ENCODE measurements at regions not wholly inside any gene's neighbourhood (a gene's known extent, or its start where the extent isn't known, plus 50 kb on each side); places are given as distances from the start of the nearest gene placed in this dataset.

DNA sequence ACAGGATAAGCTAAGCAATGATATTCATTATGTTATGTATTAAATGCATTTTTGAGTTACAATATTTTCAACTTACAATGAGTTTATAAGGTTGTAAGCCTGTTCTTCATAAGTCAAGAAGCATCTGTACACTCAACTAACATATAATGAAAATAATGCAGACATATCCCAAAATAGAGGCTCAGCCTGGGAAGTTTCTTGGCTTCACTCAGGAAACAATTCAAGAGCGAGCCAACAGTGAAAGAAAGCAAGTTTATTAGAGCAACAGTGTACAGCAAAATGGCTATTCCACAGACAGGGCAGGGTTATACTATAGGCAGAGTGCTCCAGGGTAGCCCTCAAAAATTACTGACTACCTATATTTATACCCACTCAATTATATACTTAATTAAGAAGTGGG is 1581.8 kb downstream of the HACE1 start:
- no peak for DNase-seq

- peak; percentile 15 for DNase-seq
These were observed 1586.7 kb downstream of the HACE1 start for GRCh38 chr6:103273048-103273447.

GRCh38 chr6:103269581-103269980 is 1590.1 kb downstream of the HACE1 start:
- no peak for DNase-seq

DNA sequence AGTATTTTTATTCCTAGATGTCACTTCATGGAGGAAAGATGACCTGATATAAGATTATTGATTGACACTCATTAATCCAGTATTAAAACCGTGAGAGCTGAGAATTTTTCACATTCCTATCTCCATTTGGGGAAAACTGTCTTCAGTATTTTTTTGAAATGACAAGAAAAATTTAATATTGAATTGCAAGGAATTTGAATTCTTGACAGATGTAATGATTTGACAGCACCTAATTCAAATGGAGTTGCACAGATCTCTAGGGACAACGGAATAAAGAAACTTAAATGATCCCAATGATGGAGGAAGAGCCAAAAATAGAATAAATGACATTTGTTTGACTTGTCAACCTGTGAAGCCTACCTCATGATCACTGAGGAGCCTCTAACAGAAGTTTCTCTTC is 1591.4 kb downstream of the HACE1 start:
- no peak for DNase-seq

GRCh38 chr6:103264020-103264419 is 1595.7 kb downstream of the HACE1 start:
- DNase-seq: no peak

GRCh38 chr6:103255132-103255531 is 1604.6 kb downstream of the HACE1 start:
- peak; percentile 2 for DNase-seq

DNA sequence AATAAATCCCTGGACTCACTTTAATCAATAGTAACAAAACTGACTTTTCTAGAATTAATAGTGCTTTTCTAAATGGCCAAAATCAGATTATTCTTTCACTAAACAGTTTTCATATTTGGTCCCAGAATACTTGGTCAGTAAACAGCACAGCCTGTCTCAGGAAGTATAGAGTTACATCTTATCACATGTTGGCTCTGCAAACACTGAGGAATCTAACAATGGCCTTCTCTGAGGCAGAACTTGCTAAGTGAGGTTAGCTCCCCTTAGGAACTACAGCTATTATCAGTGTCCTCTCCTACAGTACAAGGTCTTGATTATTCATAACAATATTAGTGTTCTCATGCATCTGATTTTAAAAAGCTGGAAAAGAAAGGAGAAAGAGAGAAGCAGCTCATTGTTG is 1622.8 kb downstream of the HACE1 start:
- no peak for DNase-seq

DNA sequence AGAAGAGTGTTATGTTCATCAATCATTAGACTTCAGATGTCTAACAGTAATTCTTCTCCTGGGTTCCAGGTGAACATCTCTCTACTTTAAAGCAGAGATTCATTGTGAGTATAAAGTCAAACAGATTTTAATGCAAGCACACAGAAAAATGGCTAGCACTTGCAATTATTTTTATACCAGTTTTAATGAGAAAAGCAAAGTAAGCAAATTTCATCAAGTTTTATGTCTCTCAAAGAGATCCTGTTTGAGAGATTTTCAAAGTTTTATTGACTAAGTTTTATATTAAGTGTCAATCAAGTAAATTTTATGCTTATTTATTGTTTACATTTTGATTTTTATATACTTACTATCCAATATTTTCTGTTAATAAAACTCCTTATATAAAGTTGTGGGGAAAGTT is 1628.5 kb downstream of the HACE1 start:
- no peak for DNase-seq

- DNase-seq: no peak
These were observed 1643.9 kb downstream of the HACE1 start for GRCh38 chr6:103215847-103216246.

DNA sequence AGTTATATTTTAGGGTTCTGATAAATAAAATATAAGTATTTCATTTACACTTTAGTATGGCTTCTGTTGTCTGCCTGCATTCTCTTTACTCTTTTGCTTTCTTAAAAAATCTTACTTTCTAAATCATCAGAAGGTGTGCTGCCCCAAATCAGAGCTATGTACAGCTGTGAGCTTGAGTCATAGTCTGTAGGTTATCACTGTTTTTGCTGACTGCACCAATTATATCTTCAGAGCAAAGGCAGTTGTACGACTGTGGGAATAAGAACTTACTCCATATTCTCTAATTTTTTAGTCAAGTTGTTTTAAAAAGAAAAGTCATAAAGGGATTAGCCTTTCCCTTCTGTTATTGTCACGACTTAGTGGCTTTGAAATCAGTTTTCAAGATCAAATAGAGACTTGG is 1649.0 kb downstream of the HACE1 start:
- no peak for DNase-seq

- no peak for DNase-seq
These were observed 1661.3 kb downstream of the HACE1 start for GRCh38 chr6:103198386-103198785.

- DNase-seq: no peak
These were observed 1666.3 kb downstream of the HACE1 start for GRCh38 chr6:103193413-103193812.

DNA sequence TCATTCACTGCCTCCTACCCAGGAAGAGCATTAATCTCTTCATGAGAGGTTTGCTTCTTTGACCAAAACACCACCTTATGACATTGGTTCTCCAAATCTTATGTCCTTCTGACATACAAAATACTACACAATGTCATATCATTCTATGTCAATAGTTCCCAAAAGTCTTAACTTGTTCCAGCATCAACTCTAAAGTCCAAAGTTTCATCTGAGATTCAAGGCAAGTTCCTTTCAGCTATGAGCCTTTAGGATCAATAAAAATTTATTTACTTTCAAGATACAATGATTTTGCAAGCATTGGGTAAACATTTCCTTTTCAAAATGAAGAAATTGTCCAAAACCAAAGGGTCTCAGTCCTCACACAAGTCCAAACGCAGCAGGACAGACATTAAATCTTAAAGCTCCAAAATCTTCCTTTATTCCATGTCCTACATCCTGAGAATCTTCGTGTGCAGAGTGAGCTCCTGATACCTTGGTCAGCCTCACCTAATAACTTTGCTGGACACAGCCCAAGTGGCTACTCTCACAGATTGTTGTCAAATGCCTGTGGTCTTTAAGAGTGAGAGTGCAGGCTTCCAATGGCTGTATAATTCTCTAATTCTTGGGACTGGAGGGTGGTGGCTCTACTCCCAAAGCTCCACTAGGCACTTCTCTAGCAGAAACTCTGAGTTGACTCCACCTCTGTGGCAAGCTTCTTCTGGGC is 1668.2 kb downstream of the HACE1 start:
- no peak for DNase-seq

DNA sequence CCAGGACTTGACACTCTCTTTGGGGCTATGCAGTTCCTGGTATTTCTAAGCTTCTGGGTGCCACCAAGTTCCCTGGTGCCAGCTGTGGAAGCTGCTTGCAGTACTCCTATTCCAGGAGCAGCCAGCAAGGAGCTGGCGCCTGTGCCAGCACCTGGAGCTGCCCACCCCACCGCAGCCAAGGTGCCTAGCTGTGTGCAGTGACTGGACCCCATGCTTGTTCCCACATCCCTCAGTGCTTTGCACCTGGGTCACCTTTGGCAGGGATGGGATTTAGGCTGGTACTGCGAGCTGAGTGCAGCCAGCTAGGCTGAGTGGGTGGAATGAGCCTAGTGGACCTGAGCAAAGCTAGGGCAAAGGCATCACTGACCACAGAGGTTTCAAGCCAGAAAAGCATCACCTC is 1674.9 kb downstream of the HACE1 start:
- no peak for DNase-seq

- no peak for DNase-seq
These were observed 1675.8 kb downstream of the HACE1 start for GRCh38 chr6:103183831-103184411.

DNA sequence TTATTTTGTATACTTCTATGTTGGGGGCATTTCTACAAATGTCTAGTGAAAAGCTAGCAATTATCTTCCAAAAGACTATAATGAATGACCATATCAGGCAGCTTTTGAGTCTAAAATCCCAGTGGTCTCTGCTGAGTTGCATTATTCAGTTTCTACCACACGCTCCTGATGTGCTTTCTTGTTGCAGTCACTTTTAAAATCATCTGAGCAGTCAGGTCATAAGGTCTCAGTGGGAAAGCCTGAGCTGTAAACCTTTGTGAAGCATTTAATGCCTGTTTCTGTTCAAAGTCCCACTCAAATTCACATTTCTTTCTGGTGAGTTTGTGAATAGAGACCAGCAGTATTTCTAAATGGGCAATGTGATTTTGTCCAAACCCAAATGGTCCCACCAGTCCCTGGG is 1681.5 kb downstream of the HACE1 start:
- no peak for DNase-seq

GRCh38 chr6:103177791-103178190 is 1681.9 kb downstream of the HACE1 start:
- no peak for DNase-seq

- DNase-seq: no peak
These were observed 1684.7 kb downstream of the HACE1 start for GRCh38 chr6:103175056-103175455.

GRCh38 chr6:103167345-103168071 is 1692.2 kb downstream of the HACE1 start:
- no peak for DNase-seq

- no peak for DNase-seq
These were observed 1704.7 kb downstream of the HACE1 start for GRCh38 chr6:103154779-103155572.

DNA sequence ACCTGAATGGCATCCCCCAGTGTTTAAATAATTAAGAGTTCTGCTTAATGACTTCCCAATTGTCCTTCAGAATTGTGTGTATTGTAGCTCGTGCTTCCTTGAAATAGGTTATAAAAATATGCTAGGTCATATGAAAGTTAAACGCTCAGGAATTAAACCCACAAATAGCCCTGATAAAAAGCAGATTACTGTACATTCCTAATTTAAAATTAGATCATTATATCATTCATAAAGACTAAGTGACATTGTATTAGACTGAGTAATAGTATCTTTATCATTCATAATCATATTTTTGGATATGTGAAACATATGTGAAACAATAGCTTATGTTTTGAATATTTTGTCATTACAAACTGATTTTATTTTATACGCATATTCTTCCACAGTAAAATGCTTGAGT is 1706.7 kb downstream of the HACE1 start:
- DNase-seq: no peak

DNA sequence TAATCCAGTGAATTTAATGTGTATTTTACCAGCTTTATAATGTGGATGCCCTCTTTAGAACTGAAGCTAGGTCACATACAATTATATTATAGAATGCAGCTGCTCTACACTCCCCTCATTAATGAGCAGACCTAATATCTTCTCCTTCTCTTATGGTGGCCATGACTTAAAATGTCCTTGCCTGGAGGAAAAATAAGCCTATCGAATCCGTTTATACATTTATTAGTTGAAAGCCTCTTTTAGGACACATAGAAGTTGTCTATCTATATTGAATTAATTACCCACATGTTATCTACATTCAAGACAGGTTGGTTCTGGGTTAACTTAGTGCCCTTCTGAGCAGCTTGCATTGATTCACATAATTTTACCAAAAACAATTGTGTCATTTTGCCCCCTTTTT is 1716.8 kb downstream of the HACE1 start:
- DNase-seq: no peak
